ENCODE measurements at regions not wholly inside any gene's neighbourhood (a gene's known extent, or its start where the extent isn't known, plus 50 kb on each side); places are given as distances from the start of the nearest gene placed in this dataset.

GRCh38 chr5:165266939-165267338 lies 1761.5 kb downstream of the MAT2B start:
- in situ Hi-C loops (cut with HindIII; ENCODE audit: low sequenced_read_pairs), result no loop called here
- TF ChIP-seq, protein P1, sequence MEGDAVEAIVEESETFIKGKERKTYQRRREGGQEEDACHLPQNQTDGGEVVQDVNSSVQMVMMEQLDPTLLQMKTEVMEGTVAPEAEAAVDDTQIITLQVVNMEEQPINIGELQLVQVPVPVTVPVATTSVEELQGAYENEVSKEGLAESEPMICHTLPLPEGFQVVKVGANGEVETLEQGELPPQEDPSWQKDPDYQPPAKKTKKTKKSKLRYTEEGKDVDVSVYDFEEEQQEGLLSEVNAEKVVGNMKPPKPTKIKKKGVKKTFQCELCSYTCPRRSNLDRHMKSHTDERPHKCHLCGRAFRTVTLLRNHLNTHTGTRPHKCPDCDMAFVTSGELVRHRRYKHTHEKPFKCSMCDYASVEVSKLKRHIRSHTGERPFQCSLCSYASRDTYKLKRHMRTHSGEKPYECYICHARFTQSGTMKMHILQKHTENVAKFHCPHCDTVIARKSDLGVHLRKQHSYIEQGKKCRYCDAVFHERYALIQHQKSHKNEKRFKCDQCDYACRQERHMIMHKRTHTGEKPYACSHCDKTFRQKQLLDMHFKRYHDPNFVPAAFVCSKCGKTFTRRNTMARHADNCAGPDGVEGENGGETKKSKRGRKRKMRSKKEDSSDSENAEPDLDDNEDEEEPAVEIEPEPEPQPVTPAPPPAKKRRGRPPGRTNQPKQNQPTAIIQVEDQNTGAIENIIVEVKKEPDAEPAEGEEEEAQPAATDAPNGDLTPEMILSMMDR (IDR thresholded peaks at IDR 0.05; ENCODE audit: low read depth, low read length, missing control alignments), result no peak
- no peak overlapping the region for H3K4me3 ChIP-seq (ENCODE audit: low read depth, low read length)
- no peak for DNase-seq (ENCODE audit: low read depth)

- in situ Hi-C loops (cut with HindIII; ENCODE audit: low sequenced_read_pairs), result no loop called here
- TF ChIP-seq, protein P1 (IDR thresholded peaks at IDR 0.05; ENCODE audit: low read depth, low read length, missing control alignments), result no peak
- DNase-seq (ENCODE audit: low read depth), result no peak
- H3K4me3 ChIP-seq (ENCODE audit: low read depth, low read length), result no peak overlapping the region
These were observed 1767.0 kb downstream of the MAT2B start for GRCh38 chr5:165272436-165272835.

- in situ Hi-C loops (cut with HindIII; ENCODE audit: low sequenced_read_pairs), result no loop called here
- TF ChIP-seq, protein P1 (IDR thresholded peaks at IDR 0.05; ENCODE audit: low read depth, low read length, missing control alignments), result no peak
- DNase-seq (ENCODE audit: low read depth), result no peak
- no peak overlapping the region for H3K4me3 ChIP-seq (ENCODE audit: low read depth, low read length)
These were observed 1772.2 kb downstream of the MAT2B start for GRCh38 chr5:165277661-165278060.

DNA sequence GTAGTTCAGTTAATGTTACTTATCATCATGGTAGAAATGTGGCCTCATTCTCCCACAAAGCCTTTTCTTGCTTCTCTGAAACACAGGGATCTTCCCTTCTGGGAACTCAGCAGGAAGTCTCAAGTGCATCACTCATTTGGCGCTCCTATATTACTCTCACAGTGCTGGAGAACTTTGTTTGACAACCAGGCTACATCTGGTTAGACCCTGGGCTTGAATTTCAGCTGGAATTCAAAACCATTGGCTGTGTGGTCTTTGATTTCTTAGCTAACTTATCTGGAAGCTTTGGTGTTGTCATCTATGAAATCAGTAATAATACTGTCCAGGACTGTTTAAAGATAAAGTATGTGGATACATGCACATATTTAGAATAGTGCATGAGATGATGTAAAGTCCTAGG lies 1777.1 kb downstream of the MAT2B start:
- no peak for DNase-seq (ENCODE audit: low read depth)
- in situ Hi-C loops (cut with HindIII; ENCODE audit: low sequenced_read_pairs), result no loop called here
- H3K4me3 ChIP-seq (ENCODE audit: low read depth, low read length), result no peak overlapping the region
- TF ChIP-seq, protein P1 (IDR thresholded peaks at IDR 0.05; ENCODE audit: low read depth, low read length, missing control alignments), result no peak

DNA sequence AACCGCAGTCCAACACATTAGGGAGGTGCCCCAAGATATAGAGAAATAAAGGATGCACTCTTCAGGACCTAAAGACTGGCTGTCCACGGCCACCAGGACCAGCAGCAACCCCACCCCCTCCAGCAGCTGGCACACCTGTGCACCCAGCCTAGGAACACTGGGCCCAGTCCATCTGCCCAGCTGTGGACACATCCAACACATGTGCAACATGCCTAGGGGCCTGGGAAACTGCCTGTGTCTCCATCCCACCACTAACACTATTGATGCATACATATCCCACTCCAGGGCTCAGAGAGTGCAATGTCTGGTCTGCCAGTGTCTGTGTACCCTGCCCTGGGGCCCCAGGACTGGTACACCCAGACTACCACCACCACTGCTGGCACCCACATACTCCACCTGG lies 1781.3 kb downstream of the MAT2B start:
- TF ChIP-seq, protein P1 (IDR thresholded peaks at IDR 0.05; ENCODE audit: low read depth, low read length, missing control alignments), result no peak
- in situ Hi-C loops (cut with HindIII; ENCODE audit: low sequenced_read_pairs), result no loop called here

GRCh38 chr5:165290535-165290934 lies 1785.1 kb downstream of the MAT2B start:
- DNase-seq (ENCODE audit: low read depth), result no peak
- in situ Hi-C loops (cut with HindIII; ENCODE audit: low sequenced_read_pairs), result no loop called here
- no peak overlapping the region for H3K4me3 ChIP-seq (ENCODE audit: low read depth, low read length)
- TF ChIP-seq, protein P1 (IDR thresholded peaks at IDR 0.05; ENCODE audit: low read depth, low read length, missing control alignments), result no peak

More for the DNA sequence above, 1781.3 kb downstream of the MAT2B start:
- H3K4me3 ChIP-seq (ENCODE audit: low read depth, low read length), result no peak overlapping the region
- DNase-seq (ENCODE audit: low read depth), result no peak

Measured in astrocyte of the cerebellum (primary cell).